GM12873 (cell line): ENCODE measurements at regions not wholly inside any gene's neighbourhood (a gene's known extent, or its start where the extent isn't known, plus 50 kb on each side); places are given as distances from the start of the nearest gene placed in this dataset.

Source experiments
- CTCF ChIP-seq: IDR thresholded peaks from 2 replicates; pipeline ENCODE4 v1.5.1; 2012; ENCODE audit warnings: low read depth, mild to moderate bottlenecking, moderate library complexity, low read length, control low read depth; ENCODE audit not compliant: insufficient read depth; ENCODE audit errors: missing control alignments

GRCh38 chr12:102681747-102682146 lies 201.4 kb upstream of the IGF1 start:
- no peak for TF ChIP-seq CTCF

- TF ChIP-seq CTCF, result no peak
Observed at GRCh38 chr12:102681309-102681708, 200.9 kb upstream of the IGF1 start.

- no peak for TF ChIP-seq CTCF
Observed at GRCh38 chr12:102680304-102680703, 199.9 kb upstream of the IGF1 start.

- no peak for TF ChIP-seq CTCF
Observed at GRCh38 chr12:102676812-102677211, 196.4 kb upstream of the IGF1 start.

- TF ChIP-seq CTCF, result no peak
Observed at GRCh38 chr12:102675672-102676071, 195.3 kb upstream of the IGF1 start.

GRCh38 chr12:102673606-102674005 lies 193.2 kb upstream of the IGF1 start:
- TF ChIP-seq CTCF, result no peak

- TF ChIP-seq CTCF, result no peak
Observed at GRCh38 chr12:102669056-102669455, 188.7 kb upstream of the IGF1 start.
